Stomach (tissue), 8 donors: ENCODE measurements at regions not wholly inside any gene's neighbourhood (a gene's known extent, or its start where the extent isn't known, plus 50 kb on each side); places are given as distances from the start of the nearest gene placed in this dataset.

ENCODE experiments used
- DNase-seq, 2 donors: peaks; one replicate each; pipeline versions ENCODE4 v3.0.0 to v3.0.0-alpha.2; 2013 to 2019
- H3K27ac ChIP-seq, 5 donors: fragments of 200-600 bp in 4 of 5; sonication (generic) in 4 of 5; one replicate each; pipeline ENCODE4 v1.5.1; 2013 to 2019; ENCODE audit warnings: mild to moderate bottlenecking in 1 of 5, moderate library complexity in 1 of 5
- H3K27me3 ChIP-seq, 3 donors: fragments of 200-600 bp; sonication (generic); one replicate each; pipeline ENCODE4 v1.5.1; 2017 to 2019; ENCODE audit warnings: mixed run types in 1 of 3
- H3K36me3 ChIP-seq, 4 donors: fragments of 200-600 bp; sonication (generic); 1 replicate in 3 of 4; 2 replicates in 1 of 4; pipeline ENCODE4 v1.5.1; 2016 to 2019
- H3K4me1 ChIP-seq, 4 donors: fragments of 200-600 bp; sonication (generic); one replicate each; pipeline ENCODE4 v1.5.1; 2016 to 2019
- H3K4me3 ChIP-seq, 4 donors: fragments of 200-600 bp; sonication (generic) in 3 of 4; one replicate each; pipeline ENCODE4 v1.5.1; 2016 to 2019; ENCODE audit warnings: mild to moderate bottlenecking in 1 of 4
- H3K9me3 ChIP-seq, 4 donors: fragments of 200-600 bp; sonication (generic); one replicate each; pipeline ENCODE4 v1.5.1; 2016 to 2019
- EP300 ChIP-seq: sonication (generic); formaldehyde crosslinking; IDR thresholded peaks from one replicate; pipeline ENCODE4 v1.6.1; 2017; ENCODE audit warnings: antibody characterized with exemption
- POLR2A ChIP-seq, 4 donors: fragments of 450-650 bp; IDR thresholded peaks; one replicate each; pipeline ENCODE4 v1.6.1; 2016; ENCODE audit warnings: antibody characterized with exemption in 4 of 4, control low read depth in 2 of 4, mild to moderate bottlenecking in 1 of 4, moderate library complexity in 1 of 4
- POLR2AphosphoS5 ChIP-seq, 3 donors: sonication (generic); formaldehyde crosslinking; IDR thresholded peaks; one replicate each; pipeline ENCODE4 v1.6.1; 2016; ENCODE audit warnings: antibody characterized with exemption in 3 of 3
- WGBS, 5 donors: extraction: QIAGEN DNeasy Blood & Tissue Kit in 3 of 5; methylation state at CpG; one replicate each; pipeline versions ENCODE4 v1.1.5 to v1.1.7; 2013 to 2018; 5-methylcytosine and 5-hydroxymethylcytosine counted together
- intact Hi-C: fragments of 100-400 bp; cut with DNase I; formaldehyde crosslinking; loops from one replicate; pipeline ENCODE4 v1.15.1; 2023; ENCODE audit warnings: low total_unique reads
- TF ChIP-seq, protein P1 (sequence below), 7 experiments: fragments of 450-650 bp in 4 of 7; fragments of 200-600 bp in 3 of 7; sonication (generic) in 3 of 7; IDR thresholded peaks; one replicate each; pipeline ENCODE4 v1.5.1; 2016 to 2019; ENCODE audit warnings: antibody characterized with exemption in 7 of 7, control low read depth in 2 of 7, mild to moderate bottlenecking in 1 of 7
- donor health status: healthy with polysubstance abuse.
- donor health status: Bipolar disorder and iron deficiency.
- donor health status: healthy.

DNA sequence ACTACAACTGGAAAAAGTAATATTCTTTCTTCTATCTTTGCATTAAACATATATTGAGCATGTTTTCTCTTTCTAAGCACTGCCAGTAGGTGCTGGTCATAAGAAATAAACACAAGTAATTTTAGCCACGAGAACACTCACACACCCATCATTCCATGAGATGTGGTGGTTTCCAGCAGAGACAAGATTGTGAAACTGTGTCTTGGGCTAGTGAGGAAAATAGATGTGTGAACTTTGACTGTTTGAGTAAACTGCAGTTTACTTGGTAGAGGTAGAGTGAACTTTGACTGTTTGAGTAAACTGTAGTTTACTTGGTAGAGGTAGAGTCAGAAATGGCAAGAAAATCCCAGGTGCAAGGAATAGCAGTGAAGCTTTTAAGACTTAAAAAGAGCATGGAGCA lies 300.9 kb upstream of the HS3ST1 start:
- intact Hi-C loops, result no loop called here
- no peak for DNase-seq
- Histone ChIP-seq H3K4me3 (no peak overlapping the region), H3K27ac (peak overlapping the region in 1 of 5 donors; percentile 14), H3K27me3 (no peaks in the 10 kb centered on the region), H3K9me3 (no peaks in the 10 kb centered on the region), H3K4me1 (no peaks in the 10 kb centered on the region), H3K36me3 (no peaks in the 10 kb centered on the region)
- 32 to 48% (median 39%) methylated on average over 1 of the region's 1 CpG for WGBS, 5 donors
- TF ChIP-seq, protein P1, sequence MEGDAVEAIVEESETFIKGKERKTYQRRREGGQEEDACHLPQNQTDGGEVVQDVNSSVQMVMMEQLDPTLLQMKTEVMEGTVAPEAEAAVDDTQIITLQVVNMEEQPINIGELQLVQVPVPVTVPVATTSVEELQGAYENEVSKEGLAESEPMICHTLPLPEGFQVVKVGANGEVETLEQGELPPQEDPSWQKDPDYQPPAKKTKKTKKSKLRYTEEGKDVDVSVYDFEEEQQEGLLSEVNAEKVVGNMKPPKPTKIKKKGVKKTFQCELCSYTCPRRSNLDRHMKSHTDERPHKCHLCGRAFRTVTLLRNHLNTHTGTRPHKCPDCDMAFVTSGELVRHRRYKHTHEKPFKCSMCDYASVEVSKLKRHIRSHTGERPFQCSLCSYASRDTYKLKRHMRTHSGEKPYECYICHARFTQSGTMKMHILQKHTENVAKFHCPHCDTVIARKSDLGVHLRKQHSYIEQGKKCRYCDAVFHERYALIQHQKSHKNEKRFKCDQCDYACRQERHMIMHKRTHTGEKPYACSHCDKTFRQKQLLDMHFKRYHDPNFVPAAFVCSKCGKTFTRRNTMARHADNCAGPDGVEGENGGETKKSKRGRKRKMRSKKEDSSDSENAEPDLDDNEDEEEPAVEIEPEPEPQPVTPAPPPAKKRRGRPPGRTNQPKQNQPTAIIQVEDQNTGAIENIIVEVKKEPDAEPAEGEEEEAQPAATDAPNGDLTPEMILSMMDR (IDR thresholded peaks at IDR 0.05), result no peak
- TF ChIP-seq POLR2AphosphoS5 (IDR thresholded peaks at IDR 0.05), result peak in 1 of 3 donors; percentile 8

DNA sequence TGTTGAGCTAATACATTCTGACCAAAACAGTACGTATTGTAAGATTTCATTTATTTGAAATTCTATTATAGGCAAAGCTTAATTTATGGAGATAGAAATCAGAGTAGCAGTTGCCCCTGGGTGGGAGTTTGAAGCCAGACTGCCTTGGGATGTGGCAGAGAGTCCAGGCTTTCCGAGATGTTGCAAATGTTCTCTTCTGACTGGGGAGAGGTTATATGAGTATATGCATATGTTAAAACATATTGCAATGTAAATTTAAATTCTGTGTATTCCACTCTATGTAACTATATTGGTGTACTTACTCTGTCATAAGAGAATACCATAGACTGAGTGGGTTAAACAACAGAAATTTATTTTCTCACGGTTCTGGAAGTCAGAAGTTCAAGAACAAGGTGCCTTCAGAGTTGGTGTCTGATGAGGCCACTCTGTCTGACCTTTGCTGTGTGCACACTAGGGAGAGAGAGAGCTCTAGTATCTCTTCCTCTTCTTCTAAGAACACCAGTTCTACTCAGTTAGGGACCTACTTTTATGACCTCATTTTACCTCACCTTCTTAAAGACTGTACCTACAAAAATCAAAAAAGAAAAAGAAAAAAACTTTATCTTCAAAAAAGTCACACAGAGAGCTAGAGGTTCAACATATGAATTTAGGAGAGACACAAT lies 299.3 kb upstream of the HS3ST1 start:
- Histone ChIP-seq H3K9me3 (no peaks in the 10 kb centered on the region), H3K27me3 (no peaks in the 10 kb centered on the region), H3K4me1 (no peaks in the 10 kb centered on the region), H3K4me3 (no peak overlapping the region), H3K36me3 (no peaks in the 10 kb centered on the region), H3K27ac (no peak overlapping the region)
- TF ChIP-seq POLR2A (IDR thresholded peaks at IDR 0.05) (no peak), EP300 (no peak), POLR2AphosphoS5 (IDR thresholded peaks at IDR 0.05) (no peak)
- TF ChIP-seq, protein P1 (IDR thresholded peaks at IDR 0.05), result no peak
- 74 to 87% (median 81%) methylated on average over 3 of the region's 3 CpGs for WGBS, 5 donors
- intact Hi-C loops, result no loop called here
- no peak for DNase-seq

DNA sequence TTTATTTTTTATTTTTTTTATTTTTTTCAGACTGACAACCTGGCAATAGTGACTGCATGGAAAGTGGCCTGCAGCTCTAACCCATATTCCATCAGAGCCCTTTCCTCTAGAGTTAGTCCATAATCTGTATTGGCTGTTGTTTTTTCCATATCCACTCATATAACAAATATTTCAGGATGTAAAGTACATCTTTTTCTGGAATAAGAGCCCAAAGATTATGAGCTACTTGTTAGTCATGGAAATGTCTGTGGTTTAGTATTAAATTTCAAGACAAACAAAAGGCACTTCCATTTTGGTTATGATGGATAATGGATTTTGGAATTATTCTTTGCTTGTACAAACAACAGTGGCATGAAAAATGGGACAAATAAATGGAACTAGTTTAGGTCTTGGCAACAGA lies 296.0 kb upstream of the HS3ST1 start:
- H3K4me3 ChIP-seq, result no peak overlapping the region
- no peak overlapping the region for H3K27ac ChIP-seq
- intact Hi-C loops, result no loop called here
- DNase-seq, result no peak
- no peak for TF ChIP-seq POLR2A (IDR thresholded peaks at IDR 0.05)
- no peak for TF ChIP-seq EP300
- TF ChIP-seq, protein P1 (IDR thresholded peaks at IDR 0.05), result no peak
- TF ChIP-seq POLR2AphosphoS5 (IDR thresholded peaks at IDR 0.05), result no peak
- no peaks in the 10 kb centered on the region for H3K27me3 ChIP-seq
- peaks cover 0 to 5% (median 0%) of the 10 kb centered on the region in 4 donors for H3K4me1 ChIP-seq
- no peaks in the 10 kb centered on the region for H3K9me3 ChIP-seq
- no peaks in the 10 kb centered on the region for H3K36me3 ChIP-seq

DNA sequence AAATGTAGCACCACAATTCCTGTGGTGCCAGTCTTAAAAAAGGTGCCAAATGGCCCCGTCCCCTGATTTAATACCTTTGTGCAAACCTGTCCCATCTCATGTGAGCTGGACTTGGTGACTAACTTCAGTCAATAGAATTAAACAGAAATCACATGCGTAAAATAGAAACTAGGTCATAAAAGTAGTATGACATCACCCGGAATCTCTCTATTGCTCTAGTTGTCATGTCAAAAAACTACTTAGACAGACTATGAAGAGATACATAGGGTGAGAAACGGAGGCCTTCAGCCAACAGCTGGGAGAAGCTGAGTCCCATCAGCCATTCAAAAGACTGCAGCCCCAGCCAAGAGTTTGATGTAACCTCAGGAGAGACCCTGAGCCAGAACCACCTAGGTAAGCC lies 293.5 kb upstream of the HS3ST1 start:
- intact Hi-C loops, result no loop called here
- Histone ChIP-seq H3K9me3 (no peaks in the 10 kb centered on the region), H3K4me1 (peaks cover 0 to 5% (median 0%) of the 10 kb centered on the region in 4 donors), H3K36me3 (no peaks in the 10 kb centered on the region), H3K27me3 (no peaks in the 10 kb centered on the region), H3K4me3 (no peak overlapping the region), H3K27ac (no peak overlapping the region)
- no peak for DNase-seq
- WGBS, 5 donors, result 77 to 90% (median 85%) methylated on average over 4 of the region's 4 CpGs
- TF ChIP-seq EP300 (no peak), POLR2AphosphoS5 (IDR thresholded peaks at IDR 0.05) (no peak), POLR2A (IDR thresholded peaks at IDR 0.05) (no peak)
- TF ChIP-seq, protein P1 (IDR thresholded peaks at IDR 0.05), result no peak
